Cardiac muscle cell (in vitro differentiated cells and primary cell): ENCODE measurements at regions not wholly inside any gene's neighbourhood (a gene's known extent, or its start where the extent isn't known, plus 50 kb on each side); places are given as distances from the start of the nearest gene placed in this dataset.
"Not testable (repeated sequence)": the region's sequence is repeated elsewhere in the genome, so short reads cannot be mapped to it uniquely, and the experiment has no call there.

ENCODE experiments used
- DNase-seq, 2 donors: peaks; one replicate each; pipeline versions ENCODE4 v3.0.0 to v3.0.0-alpha.2; 2010 to 2017; ENCODE audit warnings: low read depth in 1 of 2, low spot score in 1 of 2
- H3K27ac ChIP-seq: fragments of 200-600 bp; sonication (generic); 2 replicates; pipeline ENCODE4 v1.5.1; 2016
- H3K27me3 ChIP-seq: fragments of 200-600 bp; sonication (generic); 2 replicates; pipeline ENCODE4 v1.6.0; 2016; ENCODE audit warnings: control low read depth
- H3K36me3 ChIP-seq: fragments of 200-600 bp; sonication (generic); 2 replicates; pipeline ENCODE4 v1.5.1; 2016; ENCODE audit warnings: control low read depth
- H3K4me1 ChIP-seq: fragments of 200-600 bp; sonication (generic); 2 replicates; pipeline ENCODE4 v1.8.1; 2017; ENCODE audit warnings: low read depth, mild to moderate bottlenecking, mixed run types
- H3K4me3 ChIP-seq: fragments of 200-600 bp; sonication (generic); 2 replicates; pipeline ENCODE4 v1.5.1; 2016; ENCODE audit warnings: mild to moderate bottlenecking
- H3K9me3 ChIP-seq: fragments of 200-600 bp; sonication (generic); 2 replicates; pipeline ENCODE4 v1.5.1; 2017; ENCODE audit warnings: low read depth, mild to moderate bottlenecking, control low read depth
- CTCF ChIP-seq: IDR thresholded peaks from 2 replicates; pipeline ENCODE4 v1.5.1; 2012; ENCODE audit warnings: low read depth, mild to moderate bottlenecking, low read length

DNA sequence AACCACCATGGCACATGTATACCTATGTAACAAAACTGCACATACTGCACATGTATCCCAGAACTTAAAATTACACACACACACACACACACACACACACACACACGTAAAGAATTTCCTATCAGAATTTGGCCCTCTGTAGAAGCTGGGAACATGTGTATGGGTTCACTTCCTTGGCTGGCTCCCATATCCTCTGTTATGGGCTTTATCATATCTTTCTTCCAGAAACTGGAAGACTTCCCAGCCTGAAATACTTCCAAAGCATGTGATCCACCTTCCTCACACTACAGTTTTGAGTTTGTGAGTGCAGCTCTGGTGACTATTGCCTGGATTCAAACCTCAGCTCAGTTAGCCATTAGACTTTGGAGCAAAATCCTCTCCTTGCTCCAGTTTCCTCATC lies 78.6 kb upstream of the GDNF start:
- H3K27me3 ChIP-seq: no peaks in the 10 kb centered on the region
- H3K27ac ChIP-seq: no peak overlapping the region
- H3K9me3 ChIP-seq: no peaks in the 10 kb centered on the region
- no peak for TF ChIP-seq CTCF
- H3K4me1 ChIP-seq: no peaks in the 10 kb centered on the region
- no peak overlapping the region for H3K4me3 ChIP-seq
- peak in 1 of 2 donors; percentile 95 for DNase-seq
- no peaks in the 10 kb centered on the region for H3K36me3 ChIP-seq

DNA sequence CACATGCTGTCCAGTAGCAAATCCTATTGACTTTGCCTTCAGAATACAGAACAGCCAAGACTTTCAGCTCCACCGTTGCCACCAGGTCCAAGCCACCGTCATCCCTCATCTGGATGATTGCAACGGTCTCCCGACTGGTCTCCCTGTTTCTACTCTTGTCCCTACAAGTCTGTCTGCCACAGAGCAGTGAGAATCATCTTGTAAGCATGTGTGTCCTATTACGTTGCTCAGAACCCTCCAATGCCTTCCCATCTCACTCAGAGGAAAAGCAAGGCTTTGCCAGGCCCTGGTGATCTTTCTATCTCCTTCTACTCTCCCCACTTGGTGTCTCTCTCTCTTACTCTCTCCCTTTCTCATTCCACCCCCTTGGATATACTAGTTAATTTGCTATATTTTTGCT lies 76.7 kb upstream of the GDNF start:
- Histone ChIP-seq H3K4me3 (no peak overlapping the region), H3K27me3 (no peaks in the 10 kb centered on the region), H3K4me1 (peaks cover 6% of the 10 kb centered on the region), H3K9me3 (no peaks in the 10 kb centered on the region), H3K36me3 (no peaks in the 10 kb centered on the region), H3K27ac (no peak overlapping the region)
- no peak for TF ChIP-seq CTCF
- no peak for DNase-seq

GRCh38 chr5:37915097-37915736 lies 75.4 kb upstream of the GDNF start:
- no peak overlapping the region for H3K4me3 ChIP-seq
- TF ChIP-seq CTCF: no peak
- H3K27me3 ChIP-seq: no peaks in the 10 kb centered on the region
- no peak overlapping the region for H3K27ac ChIP-seq
- H3K36me3 ChIP-seq: no peaks in the 10 kb centered on the region
- DNase-seq: no peak
- H3K4me1 ChIP-seq: peaks cover 6% of the 10 kb centered on the region
- H3K9me3 ChIP-seq: no peaks in the 10 kb centered on the region

DNA sequence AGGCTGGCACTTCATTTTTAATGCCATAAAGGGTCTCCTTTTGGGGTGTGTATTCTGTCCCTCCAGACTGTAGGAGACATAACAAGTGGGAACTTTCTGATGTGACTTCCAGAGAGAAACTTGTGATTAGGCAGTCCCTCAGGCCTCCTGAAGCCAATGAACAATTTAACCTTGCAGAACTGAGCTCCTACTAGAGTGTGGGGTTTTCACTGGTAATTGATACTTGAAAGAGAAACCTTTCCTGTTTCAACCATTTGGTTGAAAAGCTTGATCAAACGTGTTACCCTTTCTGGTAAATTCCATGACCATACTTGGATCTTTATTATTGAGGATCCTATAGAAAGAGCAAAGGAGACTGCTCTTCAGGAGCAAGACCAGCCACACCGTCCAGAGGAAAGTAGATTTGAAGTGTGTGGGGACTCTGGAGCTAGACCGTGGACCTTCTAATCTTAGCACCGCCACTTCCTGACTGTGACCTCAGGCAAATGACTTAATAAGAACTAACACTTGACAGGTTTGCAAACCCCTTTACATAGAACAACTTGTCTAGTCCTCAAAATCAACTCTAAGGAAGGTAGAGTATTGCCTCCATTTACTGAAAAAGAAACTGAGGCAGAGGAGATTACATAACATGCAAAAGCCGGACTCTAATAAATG lies 69.9 kb upstream of the GDNF start:
- not testable (repeated sequence) for H3K4me1 ChIP-seq, H3K9me3 ChIP-seq, H3K27me3 ChIP-seq, H3K27ac ChIP-seq, DNase-seq, H3K36me3 ChIP-seq, H3K4me3 ChIP-seq

DNA sequence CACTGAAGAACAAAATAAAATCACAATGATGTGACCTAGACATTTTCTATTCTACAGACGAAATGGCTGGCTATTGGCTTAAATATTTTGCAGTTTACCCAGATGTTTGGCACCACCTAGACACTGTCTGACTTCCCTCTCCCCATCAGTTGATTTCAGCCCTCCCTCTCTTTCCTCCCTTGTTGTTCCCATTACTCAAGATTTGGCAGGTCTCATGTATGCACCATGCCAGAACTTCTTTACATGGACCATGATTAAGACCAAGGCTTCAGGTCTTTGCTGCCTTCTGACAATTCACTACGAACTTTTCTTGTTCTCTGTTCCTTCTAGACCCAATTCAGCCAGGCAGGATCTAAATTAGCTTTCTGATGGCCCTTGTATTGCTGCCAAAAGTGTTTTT lies 66.6 kb upstream of the GDNF start:
- no peak for DNase-seq
- Histone ChIP-seq H3K36me3 (no peaks in the 10 kb centered on the region), H3K4me3 (no peak overlapping the region), H3K27ac (no peak overlapping the region), H3K4me1 (no peaks in the 10 kb centered on the region), H3K9me3 (no peaks in the 10 kb centered on the region), H3K27me3 (no peaks in the 10 kb centered on the region)
- TF ChIP-seq CTCF: no peak

DNA sequence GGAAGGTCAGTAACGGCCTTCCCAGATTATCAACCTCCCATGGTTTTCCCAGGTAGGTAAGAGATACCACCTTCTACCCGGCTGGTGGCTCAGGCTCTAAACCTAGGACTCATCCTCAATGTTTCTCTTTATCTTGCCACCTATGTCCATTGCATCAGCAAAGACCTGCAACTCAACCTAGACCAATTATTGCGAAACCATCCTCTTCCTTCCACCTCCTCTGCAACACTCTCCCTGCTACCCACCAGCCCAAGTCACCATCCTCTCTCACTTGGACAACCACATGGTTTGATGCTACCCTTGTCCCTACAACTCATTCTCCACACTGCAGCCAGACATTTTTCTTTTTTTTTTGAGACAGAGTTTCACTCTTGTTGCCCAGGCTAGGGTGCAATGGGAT lies 65.4 kb upstream of the GDNF start:
- Histone ChIP-seq H3K4me1 (no peaks in the 10 kb centered on the region), H3K27me3 (no peaks in the 10 kb centered on the region), H3K9me3 (no peaks in the 10 kb centered on the region), H3K4me3 (no peak overlapping the region), H3K27ac (no peak overlapping the region), H3K36me3 (no peaks in the 10 kb centered on the region)
- DNase-seq: no peak
- TF ChIP-seq CTCF: no peak
